GM19023 (cell line): ENCODE measurements at regions not wholly inside any gene's neighbourhood (a gene's known extent, or its start where the extent isn't known, plus 50 kb on each side); places are given as distances from the start of the nearest gene placed in this dataset.
"Not testable (repeated sequence)": the region's sequence is repeated elsewhere in the genome, so short reads cannot be mapped to it uniquely, and the experiment has no call there.

Source experiments
- ATAC-seq: cut with Tn5 transposase; IDR thresholded peaks from one replicate; pipeline ENCODE4 v1.9.1; 2021; ENCODE audit warnings: mild to moderate bottlenecking, moderate library complexity; ENCODE audit not compliant: unreplicated experiment

DNA sequence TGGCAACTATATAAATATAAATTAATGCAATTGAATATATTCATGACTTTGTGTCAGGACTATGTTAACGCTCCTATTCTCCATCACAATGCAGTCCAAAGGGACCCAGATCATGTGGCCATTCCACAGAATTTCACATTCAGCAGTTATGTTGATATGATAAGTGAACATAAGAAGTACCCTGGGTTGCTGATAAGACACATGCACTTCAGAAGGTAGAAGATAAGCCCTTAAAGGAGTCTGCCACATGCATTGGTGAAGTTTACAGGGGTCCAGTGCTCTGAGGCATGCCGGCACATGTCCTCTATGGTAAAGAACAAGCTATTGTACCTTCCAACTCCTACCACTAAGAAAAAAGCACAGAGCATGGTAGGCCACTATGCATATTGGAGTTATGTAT, 76.4 kb downstream of the PHAX start:
- ATAC-seq: no peak

DNA sequence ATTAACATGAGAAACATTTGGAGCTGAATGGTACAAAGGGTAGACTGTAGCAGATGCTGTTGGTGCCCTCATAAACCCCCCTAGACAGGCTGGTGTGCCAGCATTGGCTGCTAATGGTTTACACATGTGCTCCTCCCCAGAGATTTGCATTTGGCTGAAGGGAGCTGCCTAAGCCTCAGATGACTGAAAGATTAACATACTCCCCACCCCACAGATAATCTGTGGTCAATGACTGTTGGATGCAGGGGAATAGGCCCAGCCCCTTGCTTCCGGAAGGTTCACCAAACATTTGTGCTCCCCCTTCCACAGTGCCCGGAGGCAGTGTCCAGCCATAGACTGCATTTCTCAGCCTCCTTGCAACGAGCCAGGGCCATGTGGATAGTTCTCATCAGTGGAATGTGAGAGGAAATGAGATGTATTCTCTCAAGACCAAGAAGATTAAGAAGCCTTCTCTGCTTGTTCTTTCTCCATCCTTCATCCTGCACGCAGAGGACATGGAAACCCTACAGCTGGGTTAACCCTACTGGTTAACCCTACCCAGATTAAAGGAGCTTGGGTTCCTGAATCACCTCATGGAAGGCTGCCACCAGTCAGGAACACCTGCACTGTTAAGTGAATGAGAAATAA, 79.6 kb downstream of the PHAX start:
- ATAC-seq: peak; percentile 54

DNA sequence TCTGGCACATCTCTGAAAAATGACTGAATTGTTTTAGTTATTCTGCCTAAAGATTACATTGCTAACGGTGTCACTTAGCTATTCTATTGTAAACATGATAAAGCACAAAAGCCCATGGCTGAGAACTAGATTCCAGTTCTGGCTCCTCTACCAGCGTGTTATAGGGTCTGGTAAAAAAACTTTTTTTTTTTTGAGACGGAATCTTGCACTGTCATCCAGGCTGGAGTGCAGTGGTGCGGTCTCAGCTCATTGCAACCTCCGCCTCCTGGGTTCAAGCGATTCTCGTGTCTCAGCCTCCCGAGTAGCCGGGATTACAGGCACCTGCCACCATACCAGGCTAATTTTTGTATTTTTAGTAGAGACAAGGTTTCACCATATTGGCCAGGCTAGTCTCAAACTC, 80.6 kb downstream of the PHAX start:
- ATAC-seq: not testable (repeated sequence)

DNA sequence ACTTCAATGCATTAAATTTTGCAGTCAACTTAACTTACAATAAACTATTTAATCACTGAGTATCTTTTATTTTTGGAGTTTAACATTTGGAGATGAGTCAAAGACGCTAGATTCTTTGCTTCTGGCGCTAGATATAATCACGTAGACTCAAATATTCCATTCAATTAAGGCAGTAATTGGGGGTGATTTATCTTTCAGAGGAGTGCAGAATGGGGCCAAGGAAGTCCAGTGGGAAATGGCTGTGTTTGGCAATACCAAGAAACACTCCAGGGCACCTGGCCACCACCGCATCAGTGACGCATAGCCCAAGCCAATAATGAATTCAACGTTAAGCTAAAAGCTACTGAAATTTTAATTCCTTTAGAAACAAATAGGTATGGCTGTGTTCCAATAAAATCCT, 81.2 kb downstream of the PHAX start:
- ATAC-seq: no peak

DNA sequence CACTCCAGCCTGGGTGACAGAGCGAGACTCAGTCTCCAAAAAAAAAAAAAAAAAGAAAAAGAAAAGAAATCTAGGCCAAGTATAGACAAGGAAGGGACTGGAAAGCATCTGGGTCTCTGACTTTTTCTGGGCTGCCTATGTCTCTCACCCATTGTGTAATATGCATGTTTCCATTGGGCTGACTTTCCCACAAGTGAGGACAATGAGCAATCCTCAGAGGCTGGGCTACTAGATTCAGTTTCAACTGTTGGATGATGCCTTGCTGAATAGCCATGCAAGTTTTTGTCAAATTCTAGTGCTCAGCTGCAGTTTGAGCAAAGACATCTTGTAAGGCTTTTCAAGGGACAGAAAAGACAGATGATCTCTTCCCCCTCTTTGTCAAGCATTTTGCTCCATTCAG, 82.1 kb downstream of the PHAX start:
- ATAC-seq: no peak

DNA sequence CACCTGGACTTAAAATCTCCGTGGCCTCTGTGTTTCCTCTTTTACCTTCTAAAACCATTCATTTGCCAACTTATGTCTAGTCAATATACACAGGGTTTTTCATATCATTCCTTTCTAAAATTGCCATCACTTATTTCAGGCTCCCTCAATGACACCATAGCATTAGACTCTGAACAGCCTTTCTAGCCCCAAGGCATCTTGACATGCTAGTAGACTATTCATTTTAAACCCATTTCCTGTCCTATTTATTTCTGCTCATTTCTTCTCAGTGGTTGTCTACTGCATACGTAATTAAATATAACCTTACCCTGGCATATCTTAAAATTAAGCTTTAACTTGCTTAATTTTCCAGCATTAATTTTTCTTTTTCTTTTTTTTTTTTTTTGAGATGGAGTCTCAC, 83.2 kb downstream of the PHAX start:
- no peak for ATAC-seq

DNA sequence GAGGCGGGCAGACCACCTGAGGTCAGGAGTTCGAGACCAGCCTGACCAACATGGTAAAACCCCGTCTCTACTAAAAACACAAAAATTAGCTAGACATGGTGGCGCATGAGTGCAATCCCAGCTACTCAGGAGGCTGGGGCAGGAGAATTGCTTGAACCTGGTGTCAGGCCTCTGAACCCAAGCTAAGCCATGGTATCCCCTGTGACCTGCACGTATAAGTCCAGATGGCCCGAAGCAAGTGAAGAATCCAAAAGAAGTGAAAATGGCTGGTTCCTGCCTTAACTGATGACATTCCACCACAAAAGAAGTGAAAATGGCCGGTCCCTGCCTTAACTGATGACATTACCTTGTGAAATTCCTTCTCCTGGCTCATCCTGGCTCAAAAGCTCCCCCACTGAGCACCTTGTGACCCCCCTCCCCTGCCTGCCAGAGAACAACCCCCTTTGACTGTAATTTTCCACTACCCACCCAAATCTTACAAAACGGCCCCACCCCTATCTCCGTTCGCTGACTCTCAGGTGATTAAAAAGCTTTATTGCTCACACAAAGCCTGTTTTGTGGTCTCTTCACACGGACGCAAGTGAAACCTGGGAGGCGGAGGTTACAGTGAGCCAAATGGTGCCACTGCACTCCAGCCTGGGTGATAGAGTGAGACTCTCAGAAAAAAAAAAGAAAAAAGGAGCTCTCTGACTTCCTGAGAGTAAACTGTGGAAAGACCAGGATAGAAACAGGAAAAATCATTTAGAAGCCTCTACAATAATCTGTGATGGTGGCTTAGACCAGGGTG, 84.1 kb downstream of the PHAX start:
- ATAC-seq: not testable (repeated sequence)

DNA sequence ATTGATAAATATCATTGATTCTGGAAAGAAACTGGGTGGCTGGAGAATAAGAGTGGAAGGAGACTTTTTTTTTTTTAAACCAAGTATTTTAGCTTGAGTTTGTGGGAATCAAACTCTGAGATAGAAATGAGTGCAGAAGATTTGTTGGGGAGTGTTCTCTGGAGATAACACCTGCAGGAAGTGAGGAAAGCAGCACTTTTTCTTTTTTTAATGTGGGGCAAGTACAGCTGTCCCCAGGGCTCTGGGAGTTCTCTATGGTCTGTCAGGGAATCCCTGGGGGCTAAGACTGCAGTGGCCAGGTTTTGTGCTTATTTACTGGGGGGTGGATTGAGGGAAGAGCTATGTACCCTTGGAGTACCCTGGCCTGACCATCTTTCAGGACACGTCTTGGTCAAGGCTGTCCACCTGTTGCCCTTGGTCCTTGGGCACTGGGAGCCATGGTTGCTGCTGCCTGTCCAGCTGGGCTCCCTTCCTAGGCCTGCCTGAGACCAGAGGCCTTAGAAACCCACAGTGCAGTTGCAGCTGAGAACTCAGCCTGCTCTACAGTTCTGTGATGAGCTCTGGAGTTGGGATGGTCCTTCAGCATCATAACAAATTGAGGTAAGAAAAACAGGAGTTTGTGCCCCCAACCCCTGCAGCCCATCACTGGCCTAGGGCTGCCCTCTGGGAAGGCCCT, 85.8 kb downstream of the PHAX start:
- ATAC-seq: peak; percentile 65

DNA sequence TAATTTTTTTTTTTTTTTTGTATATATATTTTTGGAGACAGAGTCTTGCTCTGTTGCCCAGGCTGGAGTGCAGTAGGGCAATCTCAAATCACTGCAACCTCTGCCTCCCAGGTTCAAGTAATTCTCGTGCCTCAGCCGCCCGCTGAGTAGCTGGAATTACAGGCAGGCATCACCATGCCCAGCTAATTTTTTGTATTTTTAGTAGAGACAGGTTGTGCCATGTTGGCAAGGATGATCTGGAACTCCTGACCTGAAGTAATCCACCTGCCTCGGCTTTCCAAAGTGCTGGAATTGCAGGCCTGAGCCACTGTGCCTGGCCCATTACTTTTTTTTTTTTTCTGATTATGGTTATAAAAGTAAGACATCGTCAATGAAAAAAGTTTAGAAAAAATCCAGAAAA, 84.0 kb upstream of the LMNB1 start:
- ATAC-seq: no peak

DNA sequence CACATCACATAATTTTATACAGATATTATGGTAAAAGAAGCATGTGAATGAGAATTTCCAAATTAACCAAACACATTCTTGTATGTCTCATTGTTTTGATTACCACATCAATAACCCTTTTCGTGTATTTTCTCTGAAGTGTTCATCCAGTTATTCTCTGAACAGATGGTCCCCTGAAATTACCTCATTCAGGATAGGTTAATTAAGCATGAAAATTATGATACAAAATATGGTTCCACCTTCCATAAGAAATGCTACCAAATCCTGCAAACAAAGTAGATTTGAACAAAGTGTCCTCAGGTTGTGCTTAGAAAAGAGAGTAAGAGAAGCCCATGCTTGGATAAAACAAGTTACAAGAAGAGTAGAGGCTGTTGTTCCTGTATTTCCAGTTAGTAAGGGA, 83.1 kb upstream of the LMNB1 start:
- no peak for ATAC-seq

DNA sequence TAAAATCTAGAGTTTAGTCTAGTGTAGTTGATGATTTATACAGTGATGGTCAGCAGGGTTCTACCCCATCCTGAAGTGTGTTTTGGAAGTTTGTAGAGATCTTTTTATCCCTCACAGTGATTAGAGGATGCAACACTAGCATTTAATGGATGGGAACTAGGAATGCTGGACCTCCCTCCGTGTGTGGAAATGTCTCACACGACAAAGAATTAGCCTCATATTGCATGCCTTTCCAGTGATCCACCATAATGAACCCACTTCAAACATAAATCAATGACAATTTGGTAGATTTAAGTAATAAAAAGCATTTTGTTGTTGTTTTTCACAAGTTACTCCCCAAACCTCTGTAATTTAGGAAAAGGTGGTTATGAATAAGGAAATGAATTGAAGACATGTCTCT, 82.5 kb upstream of the LMNB1 start:
- no peak for ATAC-seq

DNA sequence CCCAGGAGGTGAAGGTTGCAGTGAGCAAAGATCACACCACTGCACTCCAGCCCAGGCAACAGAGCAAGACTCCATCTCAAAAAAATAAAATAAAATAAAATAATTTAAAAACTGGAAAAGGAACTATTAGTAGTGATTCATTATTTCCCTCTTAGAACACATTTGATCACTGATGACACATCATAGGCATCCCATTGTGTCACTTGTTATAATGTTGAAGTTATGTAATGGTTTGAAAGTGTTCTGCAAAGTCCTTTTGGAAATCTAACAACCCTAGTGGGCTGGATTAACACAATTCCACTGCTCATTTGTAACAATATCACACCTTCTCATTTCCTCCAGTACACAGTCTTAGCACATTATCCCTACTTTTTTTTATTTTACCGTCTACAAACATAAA, 81.8 kb upstream of the LMNB1 start:
- no peak for ATAC-seq

DNA sequence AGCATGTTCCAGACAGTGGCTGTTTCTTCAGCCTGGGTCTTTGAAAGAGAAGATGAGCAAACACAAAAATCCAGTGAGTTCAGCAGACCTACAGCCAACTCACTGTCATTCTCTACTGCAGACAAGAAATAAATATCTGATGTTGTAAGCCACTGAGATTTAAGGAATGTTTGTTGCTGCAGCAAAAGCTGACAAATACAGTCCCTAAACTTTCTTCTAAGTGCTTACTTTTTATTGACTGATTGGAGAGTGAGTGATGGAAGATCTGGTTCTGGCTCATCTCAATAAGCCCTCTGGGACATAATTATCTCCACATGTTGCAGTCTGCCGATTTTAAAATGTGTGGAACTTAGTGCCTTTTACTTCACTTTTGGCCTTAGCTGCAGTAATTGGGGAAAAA, 69.9 kb upstream of the LMNB1 start:
- ATAC-seq: no peak

DNA sequence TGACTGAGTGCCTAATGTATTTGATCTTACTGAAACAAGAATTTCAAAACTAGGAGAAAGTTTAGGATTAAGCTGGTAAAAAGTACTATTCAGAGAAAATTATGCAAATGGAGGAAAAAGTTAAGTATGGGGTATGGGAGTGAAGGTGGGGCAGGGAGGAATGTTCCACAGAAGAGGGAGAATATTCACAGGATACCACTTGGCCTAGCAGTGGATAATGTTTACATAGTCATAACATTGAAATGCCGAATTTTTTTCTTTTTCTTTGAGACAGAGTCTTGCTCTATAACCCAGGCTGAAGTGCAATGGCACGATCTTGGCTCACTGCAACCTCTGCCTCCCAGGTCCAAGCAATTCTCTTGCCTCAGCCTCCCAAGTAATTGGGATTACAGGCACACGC, 61.2 kb upstream of the LMNB1 start:
- ATAC-seq: no peak

DNA sequence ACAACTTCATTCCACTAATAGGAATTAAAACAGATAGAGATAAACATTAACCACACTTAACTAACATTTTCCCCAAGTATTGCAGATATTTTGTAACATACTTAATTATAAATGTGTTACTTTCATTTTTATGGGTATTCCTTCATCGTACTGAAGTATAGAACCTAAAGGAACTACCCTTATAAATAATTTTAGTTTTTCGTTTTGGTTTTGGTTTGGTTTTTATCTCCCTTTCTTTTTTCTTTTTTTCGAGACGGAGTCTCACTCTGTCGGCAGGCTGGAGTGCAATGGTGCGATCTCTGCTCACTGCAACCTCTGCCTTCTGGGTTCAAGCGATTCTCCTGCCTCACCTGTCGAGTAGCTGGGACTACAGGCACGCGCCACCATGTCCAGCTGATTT, 60.1 kb upstream of the LMNB1 start:
- ATAC-seq: no peak

DNA sequence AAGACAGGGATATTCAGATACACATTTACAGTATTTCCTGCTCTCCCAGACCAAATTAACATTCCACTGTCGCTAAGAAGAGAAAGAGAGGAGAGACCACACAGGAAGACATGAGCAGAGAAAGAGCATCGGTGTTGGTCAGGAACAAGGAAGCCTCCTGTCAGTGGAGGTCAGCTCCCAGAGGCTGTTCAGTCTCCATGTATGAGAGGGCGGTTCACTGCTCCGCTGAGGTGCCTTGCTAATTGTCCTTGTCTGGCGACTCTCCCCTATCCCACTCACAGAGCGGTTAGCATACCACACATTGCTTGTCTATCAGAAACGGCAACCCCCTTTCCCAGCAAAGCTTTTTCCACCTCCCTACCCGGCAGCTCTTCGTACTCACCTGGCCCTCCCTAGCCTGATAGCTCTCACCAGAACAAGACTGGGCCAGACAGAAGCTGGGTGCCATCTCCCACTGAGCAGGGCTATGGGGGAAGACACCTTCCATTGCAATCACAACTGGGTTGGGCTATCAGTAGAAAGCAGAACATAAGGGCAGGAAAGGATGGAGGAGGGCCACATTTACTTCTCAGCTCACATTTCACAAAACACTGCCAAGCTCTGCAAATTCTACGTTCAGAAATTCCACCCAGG, 58.6 kb upstream of the LMNB1 start:
- no peak for ATAC-seq

DNA sequence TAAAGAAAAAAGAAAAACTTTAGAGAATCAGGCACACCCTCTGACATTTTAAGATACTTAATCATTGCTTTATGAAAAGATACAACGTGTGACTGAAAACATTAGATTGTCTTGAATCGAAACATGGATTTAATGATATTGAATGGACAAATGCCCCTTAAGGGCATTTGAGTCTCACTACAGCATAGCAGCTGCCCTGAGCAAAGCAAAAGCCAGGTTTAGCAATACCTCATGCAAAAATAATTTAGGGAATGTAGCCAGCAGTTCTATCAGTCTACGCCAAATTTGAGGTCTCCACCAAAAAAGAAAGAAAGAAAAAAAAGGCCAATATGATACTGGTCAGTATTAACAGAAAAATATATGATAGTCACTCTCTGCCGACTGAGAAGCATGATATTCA, 56.6 kb upstream of the LMNB1 start:
- ATAC-seq: no peak

DNA sequence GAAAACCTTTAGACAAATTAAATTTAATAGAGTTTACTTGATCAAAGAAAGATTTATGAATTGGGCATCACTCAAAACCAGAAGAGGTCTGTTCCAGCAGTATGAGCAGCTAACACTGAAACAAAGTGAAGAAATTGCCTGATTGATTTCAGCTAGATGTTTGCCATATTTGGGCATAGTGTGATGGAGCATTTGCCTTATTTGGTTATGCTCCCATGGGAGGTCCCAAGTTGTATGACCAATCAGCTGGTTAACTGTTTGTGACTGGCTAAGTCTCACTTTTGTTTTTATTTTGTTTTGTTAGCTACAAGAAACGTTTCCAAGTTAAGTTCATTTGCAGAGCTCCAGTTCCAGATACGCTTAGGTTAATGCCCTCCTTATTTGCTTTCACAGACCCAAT, 53.3 kb upstream of the LMNB1 start:
- ATAC-seq: no peak
